Skeletal muscle cell (primary cell): ENCODE measurements at regions not wholly inside any gene's neighbourhood (a gene's known extent, or its start where the extent isn't known, plus 50 kb on each side); places are given as distances from the start of the nearest gene placed in this dataset.
"Not testable (repeated sequence)": the region's sequence is repeated elsewhere in the genome, so short reads cannot be mapped to it uniquely, and the experiment has no call there.

Experiments used
- DNase-seq: peaks from one replicate; pipeline ENCODE4 v3.0.0-alpha.2; 2010; ENCODE audit warnings: low read depth
- H3K4me3 ChIP-seq: 2 replicates; pipeline ENCODE4 v1.5.1; 2011; ENCODE audit warnings: low read depth, mild to moderate bottlenecking, control low read depth, low read length, moderate library complexity

GRCh38 chr3:95810462-95810861, 1003.9 kb upstream of the EPHA6 start:
- DNase-seq: no peak
- H3K4me3 ChIP-seq: no peak overlapping the region

GRCh38 chr3:95813244-95813643, 1001.1 kb upstream of the EPHA6 start:
- no peak for DNase-seq
- no peak overlapping the region for H3K4me3 ChIP-seq

GRCh38 chr3:95815828-95816227, 998.6 kb upstream of the EPHA6 start:
- H3K4me3 ChIP-seq: no peak overlapping the region
- no peak for DNase-seq

- H3K4me3 ChIP-seq: no peak overlapping the region
- DNase-seq: no peak
Observed at GRCh38 chr3:95826419-95826818, 988.0 kb upstream of the EPHA6 start.

- H3K4me3 ChIP-seq: no peak overlapping the region
- DNase-seq: no peak
Observed at GRCh38 chr3:95832146-95832545, 982.2 kb upstream of the EPHA6 start.

GRCh38 chr3:95860628-95861027, 953.8 kb upstream of the EPHA6 start:
- DNase-seq, H3K4me3 ChIP-seq: not testable (repeated sequence)

GRCh38 chr3:95883801-95884200, 930.6 kb upstream of the EPHA6 start:
- H3K4me3 ChIP-seq: no peak overlapping the region
- DNase-seq: no peak

- DNase-seq: no peak
Observed at GRCh38 chr3:95886616-95887015, 927.8 kb upstream of the EPHA6 start.

GRCh38 chr3:95887114-95887513, 927.3 kb upstream of the EPHA6 start:
- H3K4me3 ChIP-seq: no peak overlapping the region
- DNase-seq: no peak

More at GRCh38 chr3:95886616-95887015, 927.8 kb upstream of the EPHA6 start:
- H3K4me3 ChIP-seq: no peak overlapping the region

- DNase-seq: no peak
- H3K4me3 ChIP-seq: no peak overlapping the region
Observed at GRCh38 chr3:95894820-95895219, 919.6 kb upstream of the EPHA6 start.

- DNase-seq: no peak
- no peak overlapping the region for H3K4me3 ChIP-seq
Observed at GRCh38 chr3:95899494-95899893, 914.9 kb upstream of the EPHA6 start.

- H3K4me3 ChIP-seq: no peak overlapping the region
- no peak for DNase-seq
Observed at GRCh38 chr3:95899911-95900310, 914.5 kb upstream of the EPHA6 start.

- no peak overlapping the region for H3K4me3 ChIP-seq
- no peak for DNase-seq
Observed at GRCh38 chr3:95901948-95902347, 912.4 kb upstream of the EPHA6 start.

- H3K4me3 ChIP-seq: no peak overlapping the region
- DNase-seq: no peak
Observed at GRCh38 chr3:95905182-95905581, 909.2 kb upstream of the EPHA6 start.

- DNase-seq: no peak
- H3K4me3 ChIP-seq: no peak overlapping the region
Observed at GRCh38 chr3:95911767-95912166, 902.6 kb upstream of the EPHA6 start.

- peak; percentile 92 for DNase-seq
- peak overlapping the region; percentile 6 for H3K4me3 ChIP-seq
Observed at GRCh38 chr3:95923496-95924210, 890.7 kb upstream of the EPHA6 start.

GRCh38 chr3:95926904-95927501, 887.4 kb upstream of the EPHA6 start:
- DNase-seq: no peak
- no peak overlapping the region for H3K4me3 ChIP-seq

GRCh38 chr3:95934181-95934580, 880.2 kb upstream of the EPHA6 start:
- no peak overlapping the region for H3K4me3 ChIP-seq
- no peak for DNase-seq

GRCh38 chr3:95939235-95939809, 875.1 kb upstream of the EPHA6 start:
- H3K4me3 ChIP-seq: no peak overlapping the region
- no peak for DNase-seq

GRCh38 chr3:95965704-95966336, 848.6 kb upstream of the EPHA6 start:
- no peak overlapping the region for H3K4me3 ChIP-seq
- no peak for DNase-seq
